SK-N-SH (cell line): ENCODE measurements at regions not wholly inside any gene's neighbourhood (a gene's known extent, or its start where the extent isn't known, plus 50 kb on each side); places are given as distances from the start of the nearest gene placed in this dataset.

Experiments used
- CHD2 ChIP-seq: fragments of 150-350 bp; IDR thresholded peaks from 2 replicates; pipeline ENCODE4 v1.6.1; 2018; ENCODE audit warnings: low read length; ENCODE audit not compliant: partially characterized antibody
- CTCF ChIP-seq: fragments of 200-600 bp; sonication (generic); IDR thresholded peaks from 2 replicates; pipeline ENCODE4 v1.6.1; 2017; ENCODE audit warnings: antibody characterized with exemption, mild to moderate bottlenecking, moderate library complexity
- FOXJ3 ChIP-seq: sonication (generic); formaldehyde crosslinking; IDR thresholded peaks from 2 replicates; pipeline ENCODE4 v1.5.1; 2020; ENCODE audit warnings: mild to moderate bottlenecking, missing genetic modification reagents
- IRF3 ChIP-seq: fragments of 150-350 bp; IDR thresholded peaks from 2 replicates; pipeline ENCODE4 v1.6.1; 2016; ENCODE audit warnings: mild to moderate bottlenecking, low read depth, low read length
- MEF2A ChIP-seq: IDR thresholded peaks from 2 replicates; pipeline ENCODE4 v1.4.0; 2012; ENCODE audit warnings: low read depth, borderline replicate concordance
- NRF1 ChIP-seq: IDR thresholded peaks from 2 replicates; pipeline ENCODE4 v1.6.1; 2012; ENCODE audit warnings: low read depth, mild to moderate bottlenecking, low read length
- RFX5 ChIP-seq: IDR thresholded peaks from 2 replicates; pipeline ENCODE4 v1.6.1; 2012; ENCODE audit warnings: mild to moderate bottlenecking, improper control_type of control experiment, low read length
- TCF12 ChIP-seq: IDR thresholded peaks from 2 replicates; pipeline ENCODE4 v1.4.0; 2012
- TEAD4 ChIP-seq: IDR thresholded peaks from 2 replicates; pipeline ENCODE4 v1.4.0; 2012; ENCODE audit warnings: mild to moderate bottlenecking, borderline replicate concordance; ENCODE audit not compliant: insufficient read depth
- YY1 ChIP-seq: IDR thresholded peaks from 2 replicates; pipeline ENCODE4 v1.4.0; 2012; ENCODE audit warnings: low read depth, mild to moderate bottlenecking

- TF ChIP-seq CTCF, result no peak
- no peak for TF ChIP-seq CHD2
- TF ChIP-seq MEF2A, result no peak
- no peak for TF ChIP-seq IRF3
- no peak for TF ChIP-seq RFX5
- TF ChIP-seq FOXJ3 (CRISPR knock-in tag), result no peak
- no peak for TF ChIP-seq TEAD4
- no peak for TF ChIP-seq YY1
- TF ChIP-seq TCF12, result no peak
- TF ChIP-seq NRF1, result no peak
Measured at GRCh38 chr5:173815571-173815970, 72.6 kb upstream of the CPEB4 start.
